ENCODE measurements at regions not wholly inside any gene's neighbourhood (a gene's known extent, or its start where the extent isn't known, plus 50 kb on each side); places are given as distances from the start of the nearest gene placed in this dataset.

GRCh38 chr2:104786821-104787220, 67.1 kb upstream of the POU3F3 start:
- no peaks in the 10 kb centered on the region for H3K27me3 ChIP-seq (ENCODE audit: insufficient read depth, low read length, poor library complexity)
- no peak overlapping the region for H2AFZ ChIP-seq (ENCODE audit: low read depth, low read length)
- H3K79me2 ChIP-seq (ENCODE audit: insufficient read depth, low read length), result no peaks in the 10 kb centered on the region
- no peaks in the 10 kb centered on the region for H3K4me1 ChIP-seq (ENCODE audit: insufficient read depth, low read length)
- no peaks in the 10 kb centered on the region for H3K36me3 ChIP-seq (ENCODE audit: insufficient read depth, low read length)
- no peak overlapping the region for H3K4me3 ChIP-seq (ENCODE audit: low read depth in 1 of 2, low read length in 2 of 2)
- no peaks in the 10 kb centered on the region for H4K20me1 ChIP-seq (ENCODE audit: insufficient read depth, low read length)
- no peak for TF ChIP-seq EZH2 (IDR thresholded peaks at IDR 0.05; ENCODE audit: borderline replicate concordance, low read depth, low read length, severe bottlenecking)
- no peak for TF ChIP-seq CTCF (IDR thresholded peaks at IDR 0.05; ENCODE audit: borderline replicate concordance, extremely low read depth, low read length, poor library complexity, severe bottlenecking)
- no peaks in the 10 kb centered on the region for H3K9me3 ChIP-seq (ENCODE audit: insufficient read depth, low read length, severe bottlenecking)
- ATAC-seq (ENCODE audit: insufficient read depth, low read depth) (no peak), DNase-seq (no peak)
- no peak overlapping the region for H3K4me2 ChIP-seq (ENCODE audit: insufficient read depth, low read length)
- no peak overlapping the region for H3K27ac ChIP-seq (ENCODE audit: low read length)
- H3K9ac ChIP-seq (ENCODE audit: low read depth, low read length), result no peak overlapping the region

- no peak overlapping the region for H2AFZ ChIP-seq (ENCODE audit: low read depth, low read length)
- no peaks in the 10 kb centered on the region for H3K27me3 ChIP-seq (ENCODE audit: insufficient read depth, low read length, poor library complexity)
- no peak for TF ChIP-seq EZH2 (IDR thresholded peaks at IDR 0.05; ENCODE audit: borderline replicate concordance, low read depth, low read length, severe bottlenecking)
- TF ChIP-seq CTCF (IDR thresholded peaks at IDR 0.05; ENCODE audit: borderline replicate concordance, extremely low read depth, low read length, poor library complexity, severe bottlenecking), result no peak
- no peak overlapping the region for H3K9ac ChIP-seq (ENCODE audit: low read depth, low read length)
- DNase-seq (no peak), ATAC-seq (ENCODE audit: insufficient read depth, low read depth) (no peak)
- no peaks in the 10 kb centered on the region for H3K36me3 ChIP-seq (ENCODE audit: insufficient read depth, low read length)
- no peak overlapping the region for H3K4me2 ChIP-seq (ENCODE audit: insufficient read depth, low read length)
- no peak overlapping the region for H3K4me3 ChIP-seq (ENCODE audit: low read depth in 1 of 2, low read length in 2 of 2)
- no peaks in the 10 kb centered on the region for H3K4me1 ChIP-seq (ENCODE audit: insufficient read depth, low read length)
- no peaks in the 10 kb centered on the region for H3K79me2 ChIP-seq (ENCODE audit: insufficient read depth, low read length)
- H3K9me3 ChIP-seq (ENCODE audit: insufficient read depth, low read length, severe bottlenecking), result no peaks in the 10 kb centered on the region
- no peaks in the 10 kb centered on the region for H4K20me1 ChIP-seq (ENCODE audit: insufficient read depth, low read length)
- no peak overlapping the region for H3K27ac ChIP-seq (ENCODE audit: low read length)
These were observed 66.4 kb upstream of the POU3F3 start for GRCh38 chr2:104787298-104788065.

GRCh38 chr2:104788742-104789455, 65.0 kb upstream of the POU3F3 start:
- Histone ChIP-seq H3K4me2 (ENCODE audit: insufficient read depth, low read length) (no peak overlapping the region), H3K4me3 (ENCODE audit: low read depth in 1 of 2, low read length in 2 of 2) (no peak overlapping the region), H3K79me2 (ENCODE audit: insufficient read depth, low read length) (no peaks in the 10 kb centered on the region), H3K27me3 (ENCODE audit: insufficient read depth, low read length, poor library complexity) (no peaks in the 10 kb centered on the region), H2AFZ (ENCODE audit: low read depth, low read length) (no peak overlapping the region), H3K27ac (ENCODE audit: low read length) (no peak overlapping the region), H3K4me1 (ENCODE audit: insufficient read depth, low read length) (no peaks in the 10 kb centered on the region), H3K36me3 (ENCODE audit: insufficient read depth, low read length) (no peaks in the 10 kb centered on the region), H3K9ac (ENCODE audit: low read depth, low read length) (no peak overlapping the region), H4K20me1 (ENCODE audit: insufficient read depth, low read length) (no peaks in the 10 kb centered on the region), H3K9me3 (ENCODE audit: insufficient read depth, low read length, severe bottlenecking) (no peaks in the 10 kb centered on the region)
- no peak for TF ChIP-seq EZH2 (IDR thresholded peaks at IDR 0.05; ENCODE audit: borderline replicate concordance, low read depth, low read length, severe bottlenecking)
- no peak for TF ChIP-seq CTCF (IDR thresholded peaks at IDR 0.05; ENCODE audit: borderline replicate concordance, extremely low read depth, low read length, poor library complexity, severe bottlenecking)
- no peak for ATAC-seq (ENCODE audit: insufficient read depth, low read depth)
- no peak for DNase-seq
